Ovary (tissue), 3 donors: ENCODE measurements at regions not wholly inside any gene's neighbourhood (a gene's known extent, or its start where the extent isn't known, plus 50 kb on each side); places are given as distances from the start of the nearest gene placed in this dataset.

Source experiments
- CTCF ChIP-seq, 3 donors: fragments of 450-650 bp in 2 of 3; fragments of 200-600 bp in 1 of 3; IDR thresholded peaks; one replicate each; pipeline versions ENCODE4 v1.5.1 to v1.8.0; 2016 to 2022; ENCODE audit warnings: antibody characterized with exemption in 3 of 3, mild to moderate bottlenecking in 1 of 3
- EP300 ChIP-seq: sonication (generic); formaldehyde crosslinking; IDR thresholded peaks from one replicate; pipeline ENCODE4 v1.6.1; 2017; ENCODE audit warnings: antibody characterized with exemption
- donor health status: DM: no; HTN: no; CAD: no.

DNA sequence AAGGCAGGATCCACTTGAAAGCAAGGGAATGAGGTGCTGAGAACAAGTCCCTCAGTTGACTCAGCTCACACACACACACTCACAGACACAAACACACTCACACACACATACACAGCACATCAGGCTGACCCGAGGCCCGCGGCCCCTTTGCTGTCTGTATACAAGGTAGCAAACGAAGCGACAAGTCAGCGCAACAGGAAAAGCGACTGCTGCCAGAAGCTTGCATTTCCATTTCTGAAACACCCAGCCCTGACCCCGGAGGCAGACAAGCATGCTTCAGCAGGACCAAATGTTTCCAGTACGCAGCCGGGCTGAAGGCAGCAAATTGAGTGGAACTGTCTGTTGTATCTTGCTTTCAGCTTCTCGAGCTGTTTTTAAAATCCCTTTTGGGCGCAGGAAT lies 501.6 kb downstream of the NPHP4 start:
- no peak for TF ChIP-seq EP300
- TF ChIP-seq CTCF (IDR thresholded peaks at IDR 0.05): no peak
